Ascending aorta (tissue), 2 donors: ENCODE measurements at regions not wholly inside any gene's neighbourhood (a gene's known extent, or its start where the extent isn't known, plus 50 kb on each side); places are given as distances from the start of the nearest gene placed in this dataset.

Experiments used
- DNase-seq, 2 donors: peaks; one replicate each; pipeline ENCODE4 v3.0.0-alpha.2; 2019; ENCODE audit warnings: low spot score in 2 of 2
- H3K27ac ChIP-seq, 2 donors: fragments of 200-600 bp; sonication (generic); one replicate each; pipeline ENCODE4 v1.5.1; 2016 to 2017; ENCODE audit warnings: mild to moderate bottlenecking in 1 of 2
- H3K27me3 ChIP-seq: fragments of 200-600 bp; sonication (generic); one replicate; pipeline ENCODE4 v1.5.1; 2017
- H3K36me3 ChIP-seq, 2 donors: fragments of 200-600 bp; sonication (generic); one replicate each; pipeline ENCODE4 v1.5.1; 2016
- H3K4me1 ChIP-seq, 2 donors: fragments of 200-600 bp; sonication (generic); one replicate each; pipeline ENCODE4 v1.5.1; 2016 to 2017; ENCODE audit warnings: mild to moderate bottlenecking in 1 of 2
- H3K4me3 ChIP-seq, 2 donors: fragments of 200-600 bp; sonication (generic); one replicate each; pipeline ENCODE4 v1.5.1; 2016 to 2017; ENCODE audit warnings: mild to moderate bottlenecking in 1 of 2
- H3K9me3 ChIP-seq, 2 donors: fragments of 200-600 bp; sonication (generic); one replicate each; pipeline ENCODE4 v1.5.1; 2016
- CTCF ChIP-seq, 3 experiments: fragments of 200-600 bp in 2 of 3; fragments of 450-650 bp in 1 of 3; sonication (generic) in 2 of 3; IDR thresholded peaks; one replicate each; pipeline ENCODE4 v1.5.1; 2016 to 2019; ENCODE audit warnings: antibody characterized with exemption in 3 of 3, mild to moderate bottlenecking in 1 of 3, moderate library complexity in 1 of 3
- intact Hi-C: fragments of 100-400 bp; cut with DNase I; formaldehyde crosslinking; loops from one replicate; pipeline ENCODE4 v1.15.1; 2023

DNA sequence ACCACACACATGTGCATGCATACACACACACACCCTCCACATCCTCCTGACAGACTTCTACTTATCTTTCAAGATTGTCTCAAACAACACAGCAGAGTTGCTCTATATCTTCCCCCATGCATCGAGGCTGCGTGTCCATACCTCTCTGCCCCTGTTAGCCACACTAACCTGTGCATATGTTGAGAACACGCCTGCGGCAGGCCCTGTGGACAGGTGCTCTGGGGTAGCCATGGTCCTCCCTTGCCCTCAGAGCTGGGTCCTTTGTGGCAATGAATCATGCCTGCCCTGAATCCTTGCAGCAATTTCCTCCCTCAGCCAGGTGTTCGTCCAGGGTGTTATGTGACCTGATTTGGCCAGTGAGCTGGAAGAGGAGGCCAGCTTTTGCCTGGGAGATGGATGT, 213.3 kb downstream of the KATNAL1 start:
- intact Hi-C loops = no loop called here
- H3K4me3 ChIP-seq = no peak overlapping the region
- no peaks in the 10 kb centered on the region for H3K9me3 ChIP-seq
- H3K4me1 ChIP-seq = no peaks in the 10 kb centered on the region
- DNase-seq = no peak
- H3K27me3 ChIP-seq = no peaks in the 10 kb centered on the region
- no peaks in the 10 kb centered on the region for H3K36me3 ChIP-seq
- no peak for TF ChIP-seq CTCF (IDR thresholded peaks at IDR 0.05)
- H3K27ac ChIP-seq = no peak overlapping the region

- Histone ChIP-seq H3K4me1 (no peaks in the 10 kb centered on the region), H3K4me3 (no peak overlapping the region), H3K36me3 (no peaks in the 10 kb centered on the region), H3K27me3 (no peaks in the 10 kb centered on the region), H3K27ac (no peak overlapping the region), H3K9me3 (no peaks in the 10 kb centered on the region)
- no peak for TF ChIP-seq CTCF (IDR thresholded peaks at IDR 0.05)
- intact Hi-C loops = no loop called here
- DNase-seq = no peak
These were observed 214.1 kb downstream of the KATNAL1 start for GRCh38 chr13:30093236-30093635.

DNA sequence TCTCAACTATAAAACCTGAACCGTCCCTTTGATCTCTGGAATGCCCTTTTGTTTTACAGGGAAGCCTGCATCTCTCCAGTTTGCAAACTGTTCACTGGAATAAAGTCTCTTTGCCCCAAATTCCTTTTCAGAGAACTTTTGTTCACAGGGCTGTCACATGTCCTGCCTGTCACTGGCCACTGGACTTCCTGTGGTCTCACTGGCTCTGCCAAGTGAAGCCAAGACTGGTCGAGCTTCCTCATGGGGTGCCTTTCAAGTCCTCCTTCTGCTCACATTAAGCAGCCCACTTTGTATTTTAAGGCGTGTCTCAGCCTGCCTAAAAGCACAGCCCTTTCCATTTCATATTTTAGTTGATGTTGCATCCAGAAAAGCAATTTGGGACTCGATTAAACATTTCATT, 215.7 kb downstream of the KATNAL1 start:
- H3K4me1 ChIP-seq = no peaks in the 10 kb centered on the region
- H3K27ac ChIP-seq = no peak overlapping the region
- H3K9me3 ChIP-seq = no peaks in the 10 kb centered on the region
- no peak overlapping the region for H3K4me3 ChIP-seq
- intact Hi-C loops = no loop called here
- TF ChIP-seq CTCF (IDR thresholded peaks at IDR 0.05) = no peak
- DNase-seq = no peak
- H3K36me3 ChIP-seq = no peaks in the 10 kb centered on the region
- H3K27me3 ChIP-seq = no peaks in the 10 kb centered on the region

DNA sequence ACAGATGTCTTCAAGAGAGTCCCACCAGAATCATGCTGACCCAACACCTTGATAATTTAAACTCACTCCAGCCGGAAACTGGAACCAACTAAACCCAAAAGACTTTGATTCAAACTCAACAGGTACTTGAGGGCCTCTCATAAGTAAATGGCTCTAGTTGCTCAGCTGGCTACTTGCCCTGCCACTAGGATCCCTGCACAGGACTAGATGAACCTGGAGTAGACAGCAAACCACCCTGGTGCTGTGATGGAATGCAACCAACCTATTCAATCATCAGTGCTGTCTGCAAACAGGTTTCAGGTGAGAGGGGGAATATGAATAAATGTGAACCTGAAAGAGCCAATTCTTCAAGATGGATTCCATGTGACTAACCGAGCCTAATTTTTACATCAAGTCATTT, 216.3 kb downstream of the KATNAL1 start:
- Histone ChIP-seq H3K4me3 (no peak overlapping the region), H3K27me3 (no peaks in the 10 kb centered on the region), H3K4me1 (no peaks in the 10 kb centered on the region), H3K9me3 (no peaks in the 10 kb centered on the region), H3K36me3 (no peaks in the 10 kb centered on the region), H3K27ac (no peak overlapping the region)
- DNase-seq = no peak
- intact Hi-C loops = no loop called here
- TF ChIP-seq CTCF (IDR thresholded peaks at IDR 0.05) = no peak

DNA sequence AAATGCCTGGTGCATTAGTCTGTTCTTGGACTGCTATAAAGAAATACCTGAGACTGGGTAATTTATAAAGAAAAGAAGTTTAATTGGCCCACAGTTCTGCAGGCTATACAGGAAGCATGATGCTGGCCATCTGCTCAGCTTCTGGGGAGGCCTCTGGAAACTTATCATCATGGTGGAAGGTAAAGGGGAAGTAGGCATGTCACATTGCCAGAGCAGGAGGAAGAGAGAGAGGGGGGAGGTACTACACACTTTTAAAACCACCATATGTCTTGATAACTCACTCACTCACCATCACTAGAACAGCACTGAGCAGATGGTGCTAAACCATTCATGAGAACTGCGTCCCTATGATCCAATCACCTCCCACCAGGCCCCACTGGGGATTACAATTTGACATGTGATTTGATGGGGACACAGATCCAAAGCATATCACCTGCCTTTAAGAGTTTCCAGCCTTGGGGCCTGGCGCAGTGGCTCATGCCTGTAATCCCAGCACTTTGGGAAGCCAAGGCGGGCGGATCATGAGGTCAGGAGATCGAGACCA, 219.0 kb downstream of the KATNAL1 start:
- H3K36me3 ChIP-seq = no peaks in the 10 kb centered on the region
- no peak for TF ChIP-seq CTCF (IDR thresholded peaks at IDR 0.05)
- H3K9me3 ChIP-seq = no peaks in the 10 kb centered on the region
- no peak overlapping the region for H3K27ac ChIP-seq
- H3K4me1 ChIP-seq = no peaks in the 10 kb centered on the region
- intact Hi-C loops = no loop called here
- H3K27me3 ChIP-seq = no peaks in the 10 kb centered on the region
- no peak overlapping the region for H3K4me3 ChIP-seq
- DNase-seq = no peak

DNA sequence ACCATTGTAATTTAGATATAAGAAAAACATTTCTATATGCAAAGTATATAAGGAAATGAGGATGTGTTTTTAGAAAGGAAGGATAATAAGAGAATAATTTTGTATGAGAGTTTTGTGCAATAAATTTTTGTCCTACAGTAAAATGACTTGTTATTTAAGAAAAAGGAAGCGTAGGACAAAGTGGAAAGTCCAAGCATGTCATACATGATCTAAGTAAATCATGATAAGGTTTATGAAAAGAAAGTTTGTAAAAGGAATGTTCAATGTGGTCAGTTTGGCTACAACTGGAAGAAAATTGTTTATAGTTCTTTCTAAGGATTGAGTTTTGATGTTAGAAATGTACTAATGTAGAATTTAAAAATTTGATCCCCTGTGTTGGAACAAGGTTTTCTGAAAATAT, 222.3 kb downstream of the KATNAL1 start:
- no peaks in the 10 kb centered on the region for H3K36me3 ChIP-seq
- no peak for DNase-seq
- TF ChIP-seq CTCF (IDR thresholded peaks at IDR 0.05) = no peak
- H3K4me1 ChIP-seq = no peaks in the 10 kb centered on the region
- no peaks in the 10 kb centered on the region for H3K9me3 ChIP-seq
- H3K27me3 ChIP-seq = no peaks in the 10 kb centered on the region
- H3K4me3 ChIP-seq = no peak overlapping the region
- H3K27ac ChIP-seq = no peak overlapping the region
- intact Hi-C loops = no loop called here
